Trophoblast cell (in vitro differentiated cells and primary cell): ENCODE measurements at regions not wholly inside any gene's neighbourhood (a gene's known extent, or its start where the extent isn't known, plus 50 kb on each side); places are given as distances from the start of the nearest gene placed in this dataset.
A peak's percentile ranks its signal among the peaks of the same experiment; 100 is the strongest.

ENCODE experiments used
- DNase-seq, 2 donors: peaks; one replicate each; pipeline ENCODE4 v3.0.0-alpha.2; 2016
- H2AFZ ChIP-seq: 2 replicates; pipeline ENCODE4 v1.6.1; 2013; ENCODE audit warnings: low read length, moderate library complexity, mild to moderate bottlenecking; ENCODE audit not compliant: insufficient read depth, poor library complexity
- H2AK5ac ChIP-seq: 2 replicates; pipeline ENCODE4 v1.6.1; 2013; ENCODE audit warnings: mild to moderate bottlenecking, low read length
- H2BK120ac ChIP-seq: 2 replicates; pipeline ENCODE4 v1.6.1; 2013; ENCODE audit warnings: low read length, mild to moderate bottlenecking, moderate library complexity; ENCODE audit not compliant: insufficient read depth, poor library complexity
- H2BK12ac ChIP-seq: 2 replicates; pipeline ENCODE4 v1.6.1; 2013; ENCODE audit warnings: mild to moderate bottlenecking, low read length, moderate library complexity
- H2BK5ac ChIP-seq: 2 replicates; pipeline ENCODE4 v1.6.1; 2013; ENCODE audit warnings: low read length, low read depth, moderate library complexity, mild to moderate bottlenecking; ENCODE audit not compliant: poor library complexity
- H3K14ac ChIP-seq: 2 replicates; pipeline ENCODE4 v1.6.1; 2013; ENCODE audit warnings: mild to moderate bottlenecking, low read length
- H3K18ac ChIP-seq: 2 replicates; pipeline ENCODE4 v1.6.1; 2013; ENCODE audit warnings: mild to moderate bottlenecking, low read length
- H3K23ac ChIP-seq: 2 replicates; pipeline ENCODE4 v1.6.1; 2013; ENCODE audit warnings: low read length
- H3K27ac ChIP-seq: 2 replicates; pipeline ENCODE4 v1.5.1; 2013; ENCODE audit warnings: low read depth, mild to moderate bottlenecking, inconsistent platforms, low read length, moderate library complexity
- H3K27me3 ChIP-seq: 2 replicates; pipeline ENCODE4 v1.6.1; 2013; ENCODE audit warnings: inconsistent platforms, mild to moderate bottlenecking, low read length, moderate library complexity; ENCODE audit not compliant: insufficient read depth
- H3K36me3 ChIP-seq, 2 experiments: 1 replicate in 1 of 2; 2 replicates in 1 of 2; pipeline ENCODE4 v1.6.1; 2013; ENCODE audit warnings: low read length in 2 of 2, mild to moderate bottlenecking in 2 of 2, moderate library complexity in 1 of 2; ENCODE audit not compliant: insufficient read depth in 2 of 2, control insufficient read depth in 1 of 2
- H3K4ac ChIP-seq: 2 replicates; pipeline ENCODE4 v1.6.1; 2013; ENCODE audit warnings: low read depth, mild to moderate bottlenecking, low read length, moderate library complexity
- H3K4me1 ChIP-seq, 2 experiments: 1 replicate in 1 of 2; 2 replicates in 1 of 2; pipeline ENCODE4 v1.6.1; 2013; ENCODE audit warnings: low read length in 2 of 2, mild to moderate bottlenecking in 2 of 2, moderate library complexity in 1 of 2; ENCODE audit not compliant: insufficient read depth in 2 of 2, control insufficient read depth in 1 of 2
- H3K4me2 ChIP-seq: 2 replicates; pipeline ENCODE4 v1.6.1; 2013; ENCODE audit warnings: inconsistent platforms, mild to moderate bottlenecking, low read length, moderate library complexity
- H3K4me3 ChIP-seq: 2 replicates; pipeline ENCODE4 v1.5.1; 2013; ENCODE audit warnings: mild to moderate bottlenecking, low read depth, low read length, inconsistent platforms
- H3K79me1 ChIP-seq: one replicate; pipeline ENCODE4 v1.6.1; 2013; ENCODE audit warnings: low read length
- H3K79me2 ChIP-seq: 2 replicates; pipeline ENCODE4 v1.6.1; 2013; ENCODE audit warnings: low read length, mild to moderate bottlenecking; ENCODE audit not compliant: control insufficient read depth, insufficient read depth, poor library complexity
- H3K9ac ChIP-seq: 2 replicates; pipeline ENCODE4 v1.6.1; 2013; ENCODE audit warnings: mild to moderate bottlenecking, low read length
- H3K9me3 ChIP-seq: 2 replicates; pipeline ENCODE4 v1.6.1; 2013; ENCODE audit warnings: low read depth, mild to moderate bottlenecking, control low read depth, inconsistent platforms, low read length; ENCODE audit not compliant: insufficient read depth
- H4K12ac ChIP-seq: 2 replicates; pipeline ENCODE4 v1.6.1; 2013; ENCODE audit warnings: low read depth, mild to moderate bottlenecking, low read length, moderate library complexity
- H4K8ac ChIP-seq: 2 replicates; pipeline ENCODE4 v1.6.1; 2013; ENCODE audit warnings: low read depth, mild to moderate bottlenecking, low read length, moderate library complexity
- H4K91ac ChIP-seq: one replicate; pipeline ENCODE4 v1.6.1; 2013; ENCODE audit warnings: low read depth, mild to moderate bottlenecking, low read length, moderate library complexity
- WGBS: extraction: QIAGEN DNeasy Blood & Tissue Kit; methylation state at CpG from one replicate; pipeline ENCODE4 v1.1.7; 2013; ENCODE audit warnings: missing lambda C conversion rate; ENCODE audit not compliant: insufficient read length, insufficient coverage; ENCODE audit errors: extremely low coverage; 5-methylcytosine and 5-hydroxymethylcytosine counted together

DNA sequence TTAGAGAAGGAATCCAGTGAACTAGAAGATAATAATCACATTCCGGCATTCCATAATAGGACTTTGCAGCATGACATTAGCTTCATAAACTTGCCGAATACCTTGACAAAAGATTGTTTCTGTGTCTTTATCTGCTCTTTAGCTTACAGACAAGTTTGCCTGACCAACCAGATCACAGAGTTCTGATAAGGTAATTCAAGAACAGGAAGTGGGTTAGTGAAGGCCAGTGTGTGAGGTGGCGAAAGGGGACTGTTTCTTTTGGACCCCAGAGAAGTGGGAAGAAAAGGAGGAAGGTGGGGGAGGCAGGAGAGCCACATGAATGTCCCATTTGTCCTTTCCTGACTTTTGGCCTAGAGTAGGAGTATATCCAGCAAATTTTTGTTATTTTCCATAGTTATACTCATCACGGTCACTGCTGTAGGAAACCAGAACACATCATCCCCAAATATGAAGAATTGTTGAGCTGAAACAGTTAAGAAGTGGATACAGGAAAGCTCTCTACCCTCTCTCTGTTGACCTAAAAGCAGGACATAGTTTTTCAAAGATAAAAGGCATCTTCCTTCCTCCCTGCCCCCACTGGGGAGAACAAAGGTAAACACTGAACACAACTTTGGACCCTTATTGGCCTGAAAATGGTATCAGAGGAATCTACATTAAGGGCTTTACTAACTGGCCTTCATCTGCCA lies 72.4 kb upstream of the TNFAIP3 start:
- no peak overlapping the region for H3K4ac ChIP-seq
- no peaks in the 10 kb centered on the region for H3K27me3 ChIP-seq
- no peak overlapping the region for H4K8ac ChIP-seq
- no peak overlapping the region for H3K9ac ChIP-seq
- peaks cover 0 to 5% of the 10 kb centered on the region in 2 experiments for H3K4me1 ChIP-seq
- H2AK5ac ChIP-seq, result no peak overlapping the region
- H3K14ac ChIP-seq, result no peak overlapping the region
- no peak overlapping the region for H2AFZ ChIP-seq
- H3K18ac ChIP-seq, result no peak overlapping the region
- H3K9me3 ChIP-seq, result no peaks in the 10 kb centered on the region
- no peaks in the 10 kb centered on the region for H3K36me3 ChIP-seq
- H4K12ac ChIP-seq, result no peak overlapping the region
- H3K4me3 ChIP-seq, result no peak overlapping the region
- WGBS, result no CpG with 5 or more reads among the region's 4 CpGs
- DNase-seq, result peak; percentile 49 to 90
- no peaks in the 10 kb centered on the region for H3K79me1 ChIP-seq
- no peak overlapping the region for H2BK120ac ChIP-seq
- no peak overlapping the region for H3K23ac ChIP-seq
- H3K27ac ChIP-seq, result no peak overlapping the region
- no peak overlapping the region for H3K4me2 ChIP-seq
- H2BK12ac ChIP-seq, result no peak overlapping the region
- H2BK5ac ChIP-seq, result no peak overlapping the region
- no peak overlapping the region for H4K91ac ChIP-seq
- H3K79me2 ChIP-seq, result no peaks in the 10 kb centered on the region

DNA sequence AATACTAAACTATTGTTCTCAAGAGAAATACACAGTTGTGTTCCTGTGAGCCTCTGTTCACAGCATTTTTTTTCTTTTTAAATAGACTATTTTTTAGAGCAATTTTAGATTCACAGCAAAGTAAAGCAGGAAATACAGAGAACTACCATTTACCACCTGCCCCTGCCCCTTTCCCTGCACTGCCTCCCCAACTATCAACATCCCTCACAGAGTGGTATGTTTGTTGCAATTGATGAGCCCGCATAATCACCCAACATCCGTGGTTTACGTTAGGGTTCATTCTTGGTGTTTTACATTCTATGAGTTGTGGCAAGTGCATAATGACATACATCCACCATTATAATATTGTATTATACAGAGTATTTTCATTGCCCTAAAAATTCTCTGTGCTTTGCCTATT lies 71.6 kb upstream of the TNFAIP3 start:
- H3K18ac ChIP-seq, result no peak overlapping the region
- H2BK5ac ChIP-seq, result no peak overlapping the region
- DNase-seq, result no peak
- no peak overlapping the region for H4K8ac ChIP-seq
- H4K12ac ChIP-seq, result no peak overlapping the region
- WGBS, result no CpG with 5 or more reads among the region's 3 CpGs
- H3K9ac ChIP-seq, result no peak overlapping the region
- peaks cover 0 to 5% of the 10 kb centered on the region in 2 experiments for H3K4me1 ChIP-seq
- H3K4me3 ChIP-seq, result no peak overlapping the region
- no peak overlapping the region for H3K14ac ChIP-seq
- no peaks in the 10 kb centered on the region for H3K27me3 ChIP-seq
- H3K23ac ChIP-seq, result no peak overlapping the region
- H3K79me1 ChIP-seq, result no peaks in the 10 kb centered on the region
- no peaks in the 10 kb centered on the region for H3K36me3 ChIP-seq
- no peak overlapping the region for H4K91ac ChIP-seq
- no peak overlapping the region for H2AK5ac ChIP-seq
- no peak overlapping the region for H2AFZ ChIP-seq
- H3K4me2 ChIP-seq, result no peak overlapping the region
- H3K79me2 ChIP-seq, result no peaks in the 10 kb centered on the region
- H3K9me3 ChIP-seq, result no peaks in the 10 kb centered on the region
- H2BK12ac ChIP-seq, result no peak overlapping the region
- H3K4ac ChIP-seq, result no peak overlapping the region
- no peak overlapping the region for H2BK120ac ChIP-seq
- no peak overlapping the region for H3K27ac ChIP-seq

DNA sequence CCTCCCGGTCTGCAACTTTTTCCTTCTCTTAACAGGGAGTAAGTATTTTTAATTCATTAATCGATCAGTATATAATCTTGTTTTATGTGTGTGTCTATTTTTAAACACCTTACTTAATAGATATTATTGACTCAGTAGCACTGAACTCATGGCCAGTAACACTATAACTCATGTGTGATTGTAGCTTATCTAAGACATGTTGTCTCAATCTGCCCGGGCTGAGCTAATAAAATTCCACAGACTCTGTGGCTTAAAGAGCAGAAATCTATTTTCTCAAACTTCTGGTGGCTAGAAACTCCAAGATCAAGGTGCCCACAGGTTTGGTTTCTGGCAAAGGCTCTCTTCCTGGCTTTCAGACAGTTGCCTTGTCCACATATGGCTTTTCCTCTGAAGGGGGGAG lies 68.8 kb upstream of the TNFAIP3 start:
- H3K9ac ChIP-seq, result no peak overlapping the region
- H3K4ac ChIP-seq, result no peak overlapping the region
- no peak overlapping the region for H3K14ac ChIP-seq
- no peak overlapping the region for H3K4me3 ChIP-seq
- H3K36me3 ChIP-seq, result no peaks in the 10 kb centered on the region
- H3K79me2 ChIP-seq, result no peaks in the 10 kb centered on the region
- no peaks in the 10 kb centered on the region for H3K27me3 ChIP-seq
- no peaks in the 10 kb centered on the region for H3K9me3 ChIP-seq
- H4K12ac ChIP-seq, result no peak overlapping the region
- no peak overlapping the region for H3K18ac ChIP-seq
- H3K79me1 ChIP-seq, result no peaks in the 10 kb centered on the region
- H3K4me2 ChIP-seq, result no peak overlapping the region
- DNase-seq, result no peak
- H2BK120ac ChIP-seq, result no peak overlapping the region
- H2BK12ac ChIP-seq, result no peak overlapping the region
- no CpG with 5 or more reads among the region's 3 CpGs for WGBS
- H2AFZ ChIP-seq, result no peak overlapping the region
- H3K4me1 ChIP-seq, result peaks cover 0 to 7% of the 10 kb centered on the region in 2 experiments
- H2AK5ac ChIP-seq, result no peak overlapping the region
- no peak overlapping the region for H4K8ac ChIP-seq
- no peak overlapping the region for H2BK5ac ChIP-seq
- H3K23ac ChIP-seq, result no peak overlapping the region
- no peak overlapping the region for H3K27ac ChIP-seq
- H4K91ac ChIP-seq, result no peak overlapping the region

DNA sequence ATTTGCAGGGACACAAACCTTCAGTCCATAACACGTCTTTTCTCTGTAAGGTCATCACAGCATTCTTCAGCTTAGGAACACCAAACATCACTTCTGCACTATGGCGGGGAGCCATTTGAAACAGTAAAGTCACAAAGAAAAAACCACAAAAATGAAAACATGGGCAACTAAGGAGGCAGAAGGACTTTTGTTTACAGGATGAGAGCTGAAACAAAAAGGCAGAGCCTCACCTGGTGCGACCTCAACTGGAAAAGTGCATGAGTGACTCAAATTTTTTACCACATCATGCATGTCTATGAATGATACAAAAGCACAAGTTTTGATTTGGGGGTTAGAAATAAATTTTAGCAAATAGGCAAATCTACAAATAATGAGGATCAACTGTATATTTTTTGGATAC lies 68.2 kb upstream of the TNFAIP3 start:
- H4K91ac ChIP-seq, result no peak overlapping the region
- no peak overlapping the region for H3K9ac ChIP-seq
- no peak overlapping the region for H4K12ac ChIP-seq
- H2AK5ac ChIP-seq, result no peak overlapping the region
- no peak overlapping the region for H2AFZ ChIP-seq
- H3K18ac ChIP-seq, result no peak overlapping the region
- no peaks in the 10 kb centered on the region for H3K79me2 ChIP-seq
- no peak overlapping the region for H3K14ac ChIP-seq
- H2BK120ac ChIP-seq, result no peak overlapping the region
- H3K23ac ChIP-seq, result no peak overlapping the region
- H3K27me3 ChIP-seq, result no peaks in the 10 kb centered on the region
- no peak for DNase-seq
- no peaks in the 10 kb centered on the region for H3K9me3 ChIP-seq
- H3K79me1 ChIP-seq, result no peaks in the 10 kb centered on the region
- H3K4me1 ChIP-seq, result peaks cover 0 to 7% of the 10 kb centered on the region in 2 experiments
- no peak overlapping the region for H3K27ac ChIP-seq
- H3K36me3 ChIP-seq, result no peaks in the 10 kb centered on the region
- H2BK12ac ChIP-seq, result no peak overlapping the region
- H3K4me3 ChIP-seq, result no peak overlapping the region
- H3K4ac ChIP-seq, result no peak overlapping the region
- WGBS, result no CpG with 5 or more reads among the region's 3 CpGs
- no peak overlapping the region for H4K8ac ChIP-seq
- H2BK5ac ChIP-seq, result no peak overlapping the region
- no peak overlapping the region for H3K4me2 ChIP-seq
